ENCODE measurements at regions not wholly inside any gene's neighbourhood (a gene's known extent, or its start where the extent isn't known, plus 50 kb on each side); places are given as distances from the start of the nearest gene placed in this dataset.
"Not testable (repeated sequence)": the region's sequence is repeated elsewhere in the genome, so short reads cannot be mapped to it uniquely, and the experiment has no call there.

GRCh38 chr14:40010961-40011360 is 578.7 kb upstream of the FBXO33 start:
- DNase-seq (ENCODE audit: low spot score) (no peak), FAIRE-seq (no peak)

- FAIRE-seq (no peak), DNase-seq (ENCODE audit: low spot score) (no peak)
These were observed 577.5 kb upstream of the FBXO33 start for GRCh38 chr14:40009771-40010170.

GRCh38 chr14:40008345-40008744 is 576.1 kb upstream of the FBXO33 start:
- not testable (repeated sequence) for DNase-seq (ENCODE audit: low spot score); FAIRE-seq

- no peak for DNase-seq (ENCODE audit: low spot score)
- no peak for FAIRE-seq
These were observed 572.8 kb upstream of the FBXO33 start for GRCh38 chr14:40004871-40005500.

GRCh38 chr14:40003773-40004172 is 571.5 kb upstream of the FBXO33 start:
- DNase-seq (ENCODE audit: low spot score) (no peak), FAIRE-seq (no peak)

- DNase-seq (ENCODE audit: low spot score) (no peak), FAIRE-seq (no peak)
These were observed 566.6 kb upstream of the FBXO33 start for GRCh38 chr14:39998854-39999253.

DNA sequence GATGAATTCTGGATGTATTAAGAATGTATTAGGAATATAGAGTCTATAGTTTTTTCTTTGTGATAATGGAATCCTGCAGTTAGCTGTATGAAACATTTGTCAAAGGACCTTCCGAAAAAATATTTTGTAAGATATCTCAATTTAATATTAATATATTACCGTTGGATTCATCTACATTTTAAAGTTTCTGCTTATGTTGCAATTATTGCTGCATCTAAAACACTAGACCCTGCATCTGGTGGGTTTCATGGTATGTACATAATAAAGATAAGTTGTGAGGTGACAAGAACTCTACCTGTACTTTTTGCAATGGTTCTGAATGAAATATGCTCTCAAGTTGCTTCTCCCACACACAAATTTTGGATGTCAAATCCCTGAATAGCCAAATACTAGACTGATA is 565.9 kb upstream of the FBXO33 start:
- FAIRE-seq = no peak

GRCh38 chr14:39991041-39991440 is 558.8 kb upstream of the FBXO33 start:
- DNase-seq (ENCODE audit: low spot score) (no peak), FAIRE-seq (no peak)

More for the DNA sequence above, 565.9 kb upstream of the FBXO33 start:
- DNase-seq (ENCODE audit: low spot score) = no peak

DNA sequence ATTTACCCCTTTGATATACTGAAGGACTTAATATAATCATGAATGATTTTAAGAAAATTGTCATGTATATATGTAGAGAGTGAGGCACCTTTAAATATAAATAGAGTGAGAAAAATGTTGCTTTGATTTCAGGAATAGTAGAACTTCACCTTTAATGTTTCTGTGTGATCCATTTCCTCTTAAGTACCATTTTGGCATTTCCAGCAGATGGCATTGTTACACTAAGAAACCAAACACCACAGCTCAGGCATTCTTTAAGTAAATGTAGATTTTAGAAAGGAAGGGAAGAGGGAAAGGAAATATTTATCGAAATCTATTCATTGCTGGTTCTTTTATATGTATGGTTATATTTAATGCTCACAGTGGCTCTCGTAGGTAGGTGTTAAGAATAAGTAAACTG is 556.7 kb upstream of the FBXO33 start:
- peak; percentile 5 for DNase-seq (ENCODE audit: low spot score)
- no peak for FAIRE-seq

DNA sequence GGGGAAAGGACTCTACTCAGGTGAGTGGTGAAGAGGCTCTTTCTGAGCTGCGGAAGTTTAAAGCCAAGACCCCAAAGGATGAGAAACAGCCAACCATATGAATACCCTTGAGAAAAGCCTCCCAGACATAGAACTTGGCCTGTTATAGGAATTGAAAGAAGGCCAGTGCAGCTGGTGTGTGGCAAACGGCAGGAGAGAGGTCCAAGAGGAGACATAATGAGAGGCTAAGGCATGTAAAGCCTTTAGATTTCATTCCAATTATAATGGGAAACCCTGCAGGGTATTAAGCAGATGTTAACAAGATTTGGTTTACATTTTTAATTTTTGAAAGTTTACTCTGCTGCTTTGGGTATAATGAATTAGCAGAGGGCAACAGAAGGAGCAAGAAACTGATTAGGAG is 552.1 kb upstream of the FBXO33 start:
- no peak for FAIRE-seq
- DNase-seq (ENCODE audit: low spot score) = no peak

GRCh38 chr14:39977198-39977597 is 545.0 kb upstream of the FBXO33 start:
- no peak for FAIRE-seq
- DNase-seq (ENCODE audit: low spot score) = no peak

GRCh38 chr14:39974036-39974435 is 541.8 kb upstream of the FBXO33 start:
- FAIRE-seq (no peak), DNase-seq (ENCODE audit: low spot score) (no peak)

DNA sequence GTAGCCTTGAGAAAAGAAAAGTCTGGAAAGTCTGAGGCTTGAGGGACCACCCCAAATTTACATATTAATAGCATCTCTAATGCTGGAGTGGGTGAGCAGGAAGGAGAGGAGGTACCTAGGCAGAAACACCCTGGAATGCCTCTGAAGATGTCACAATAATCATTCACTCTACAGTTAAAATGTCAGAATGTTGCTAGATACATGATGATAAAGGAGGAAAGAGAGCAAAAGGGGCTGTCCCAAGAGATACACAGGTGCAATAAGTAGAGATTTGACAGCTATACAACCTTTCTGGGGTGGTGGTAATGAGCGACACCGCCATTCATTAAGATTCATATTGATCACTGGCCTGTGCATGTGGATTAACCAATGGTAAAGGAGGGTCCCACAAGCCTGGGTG is 540.5 kb upstream of the FBXO33 start:
- FAIRE-seq = no peak
- DNase-seq (ENCODE audit: low spot score) = no peak

- FAIRE-seq = no peak
- no peak for DNase-seq (ENCODE audit: low spot score)
These were observed 535.7 kb upstream of the FBXO33 start for GRCh38 chr14:39967885-39968284.

DNA sequence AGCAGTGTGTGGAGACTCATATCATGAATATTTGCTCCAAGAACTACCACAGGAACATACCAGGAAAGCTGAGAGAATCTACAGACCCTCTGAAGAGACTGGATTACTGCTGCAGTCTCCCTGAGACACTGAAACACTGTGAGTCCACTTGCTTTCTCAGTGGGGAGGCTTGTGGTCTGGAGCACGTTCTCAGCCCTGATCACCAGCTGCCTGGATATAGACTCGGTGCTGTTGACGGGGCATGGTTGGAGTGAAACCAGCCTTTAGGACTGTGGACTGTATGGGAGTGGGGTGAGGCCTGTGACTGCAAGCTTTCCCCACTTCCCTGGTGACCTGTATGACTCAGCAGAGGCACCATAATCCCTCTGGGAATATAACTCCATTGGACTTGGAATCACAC is 525.8 kb upstream of the FBXO33 start:
- FAIRE-seq (no peak), DNase-seq (ENCODE audit: low spot score) (no peak)

GRCh38 chr14:39957290-39957689 is 525.1 kb upstream of the FBXO33 start:
- FAIRE-seq = no peak
- no peak for DNase-seq (ENCODE audit: low spot score)

DNA sequence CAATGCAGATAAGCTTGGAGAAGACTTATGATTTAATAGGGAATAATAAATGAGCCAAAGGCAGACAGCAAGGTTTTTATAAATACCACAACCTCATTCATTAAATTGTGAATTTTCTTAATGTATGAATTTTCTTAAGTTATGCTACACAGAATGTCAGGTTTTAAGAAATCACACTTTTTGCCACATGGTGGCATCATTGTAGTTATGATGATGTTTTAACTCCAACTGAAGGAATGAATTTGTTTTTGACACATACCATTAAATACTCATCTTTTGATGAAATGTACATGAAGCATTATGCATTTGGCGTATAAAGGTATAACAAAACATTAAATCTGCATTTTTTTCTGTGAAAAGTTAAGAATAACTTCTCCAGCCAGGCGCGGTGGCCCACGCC is 524.1 kb upstream of the FBXO33 start:
- FAIRE-seq (no peak), DNase-seq (ENCODE audit: low spot score) (no peak)

DNA sequence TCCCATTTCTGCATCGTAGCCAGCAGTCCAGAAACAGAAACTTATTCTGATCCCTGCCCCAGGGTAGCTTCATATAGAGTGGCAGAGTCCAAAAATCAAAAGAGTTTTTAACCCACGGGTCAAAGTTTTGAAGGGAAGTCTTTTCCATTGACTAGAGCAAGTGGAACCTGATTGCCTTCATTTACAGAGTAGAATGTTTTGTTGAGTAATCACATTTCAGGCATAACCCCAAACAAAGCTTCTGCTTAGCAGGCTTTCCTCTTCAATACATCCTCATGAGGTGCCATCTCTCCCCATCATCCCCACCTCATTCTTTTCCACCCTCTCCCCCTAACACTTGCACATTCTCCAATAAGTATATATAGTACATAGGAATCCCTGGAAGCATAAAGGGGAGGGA is 516.0 kb upstream of the FBXO33 start:
- FAIRE-seq (no peak), DNase-seq (ENCODE audit: low spot score) (no peak)

DNA sequence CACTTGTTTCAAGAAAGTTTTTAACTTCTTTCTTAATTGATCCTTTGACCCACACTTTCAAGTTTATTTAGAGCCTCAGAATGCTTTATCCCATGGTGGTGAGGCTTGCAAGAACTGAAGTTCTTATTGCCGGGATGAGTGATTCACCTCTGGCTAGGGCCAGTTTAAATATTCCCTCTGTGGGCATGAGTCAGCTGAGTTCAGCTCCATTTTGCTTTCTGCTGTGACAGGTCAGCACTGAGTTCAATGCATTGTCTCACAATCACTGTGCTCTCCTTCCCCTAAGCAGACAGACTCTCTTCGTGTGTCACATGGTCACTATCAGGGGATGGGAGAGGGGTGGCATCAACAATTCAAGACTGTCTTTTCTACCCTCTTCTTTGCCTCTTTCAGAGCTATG is 514.6 kb upstream of the FBXO33 start:
- FAIRE-seq = no peak

DNA sequence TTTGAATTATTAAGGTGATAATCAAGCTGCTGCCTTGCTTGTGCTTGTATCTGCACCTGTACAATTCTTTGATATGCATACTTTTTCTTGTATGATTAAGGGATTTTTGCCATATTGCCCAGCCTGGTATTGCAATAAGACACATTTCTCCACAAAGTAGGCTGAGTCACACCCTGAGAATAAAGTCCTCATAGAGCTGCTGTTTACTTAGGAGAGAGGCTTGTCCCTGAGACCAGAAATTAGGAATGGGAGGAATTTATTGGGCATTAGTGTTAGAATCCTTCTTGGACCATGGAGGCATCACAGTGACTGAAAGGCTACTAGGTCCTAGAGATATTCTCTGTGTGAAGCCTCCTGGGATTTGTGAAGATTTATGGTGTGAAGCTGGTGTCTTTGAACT is 506.8 kb upstream of the FBXO33 start:
- DNase-seq (ENCODE audit: low spot score) (peak; percentile 32), FAIRE-seq (no peak)

More for the DNA sequence above, 514.6 kb upstream of the FBXO33 start:
- peak; percentile 21 for DNase-seq (ENCODE audit: low spot score)

- FAIRE-seq (no peak), DNase-seq (ENCODE audit: low spot score) (no peak)
These were observed 480.2 kb upstream of the FBXO33 start for GRCh38 chr14:39912192-39913100.

GRCh38 chr14:39897657-39898056 is 465.4 kb upstream of the FBXO33 start:
- FAIRE-seq (no peak), DNase-seq (ENCODE audit: low spot score) (no peak)

DNA sequence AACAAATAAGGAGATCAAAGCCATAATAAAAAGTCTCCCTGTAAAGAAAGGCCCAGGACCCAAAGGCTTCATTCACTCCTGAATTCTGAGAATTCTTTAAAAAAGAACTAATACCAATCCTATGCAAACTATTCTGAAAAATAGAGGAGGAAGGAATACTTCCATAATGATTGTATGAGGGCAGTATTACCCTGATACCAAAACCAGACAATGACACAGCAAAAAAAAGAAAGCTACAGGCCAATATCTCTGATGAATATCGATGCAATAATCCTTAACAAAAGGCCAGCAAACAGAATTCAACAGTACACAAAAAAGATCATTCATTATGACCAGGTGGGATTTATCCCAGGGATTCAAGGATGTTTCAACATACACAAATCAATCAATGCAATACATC is 457.8 kb upstream of the FBXO33 start:
- FAIRE-seq (no peak), DNase-seq (ENCODE audit: low spot score) (no peak)
